SK-N-SH (cell line): ENCODE measurements at regions not wholly inside any gene's neighbourhood (a gene's known extent, or its start where the extent isn't known, plus 50 kb on each side); places are given as distances from the start of the nearest gene placed in this dataset.
"Not testable (repeated sequence)": the region's sequence is repeated elsewhere in the genome, so short reads cannot be mapped to it uniquely, and the experiment has no call there.

Source experiments
- CTCF ChIA-PET: fragments of 300-600, 350-600 bp; formaldehyde crosslinking; extraction: SDS; loops from one replicate; lab custom pipeline; 2021; lab: Yijun Ruan, JAX
- POLR2A ChIA-PET: fragments of 350-600 bp; sonication (Branson Sonifier 250); formaldehyde crosslinking; extraction: SDS; loops from one replicate; lab custom pipeline; 2020; ENCODE audit warnings: antibody characterized with exemption, inconsistent platforms; lab: Yijun Ruan, JAX
- DNase-seq: peaks from one replicate; pipeline ENCODE4 v3.0.0; 2012
- H2AFZ ChIP-seq: fragments of 200-600 bp; sonication (generic); 2 replicates; pipeline ENCODE4 v1.8.1; 2016; ENCODE audit warnings: antibody characterized with exemption, mild to moderate bottlenecking, low read depth
- H3F3A ChIP-seq: fragments of 200-600 bp; sonication (generic); replicated peaks from 2 replicates; pipeline ENCODE3; 2016; ENCODE audit warnings: antibody characterized with exemption, mild to moderate bottlenecking; ENCODE audit not compliant: insufficient read depth
- H3K27ac ChIP-seq, 2 experiments: fragments of 200-500 bp in 1 of 2; fragments of 200-600 bp in 1 of 2; sonication (Bioruptor generic) in 1 of 2; sonication (generic), shearing (Covaris generic) in 1 of 2; 2 replicates each; pipeline versions ENCODE4 v1.5.1 to v1.6.1; 2014 to 2016; ENCODE audit warnings: low read depth in 2 of 2, inconsistent platforms in 1 of 2, low read length in 1 of 2, mild to moderate bottlenecking in 1 of 2, mixed read lengths in 1 of 2
- H3K27me3 ChIP-seq: fragments of 200-600 bp; sonication (generic), shearing (Covaris generic); 2 replicates; pipeline ENCODE4 v1.6.1; 2016; ENCODE audit warnings: mixed run types; ENCODE audit not compliant: insufficient read depth
- H3K36me3 ChIP-seq, 2 experiments: fragments of 200-500 bp in 1 of 2; fragments of 200-600 bp in 1 of 2; sonication (Bioruptor generic) in 1 of 2; sonication (generic) in 1 of 2; replicated peaks in 1 of 2; 2 replicates each; pipeline versions ENCODE3 to v1.5.1; 2014 to 2016; ENCODE audit warnings: low read length in 1 of 2, mild to moderate bottlenecking in 1 of 2; ENCODE audit not compliant: insufficient read depth in 2 of 2, control insufficient read depth in 1 of 2
- H3K4me1 ChIP-seq, 2 experiments: fragments of 200-500 bp in 1 of 2; fragments of 200-600 bp in 1 of 2; sonication (Bioruptor generic) in 1 of 2; sonication (generic), shearing (Covaris generic) in 1 of 2; 2 replicates each; pipeline versions ENCODE4 v1.5.1 to v1.6.1; 2014 to 2016; ENCODE audit warnings: low read depth in 1 of 2, low read length in 1 of 2, mixed run types in 1 of 2; ENCODE audit not compliant: insufficient read depth in 2 of 2, control insufficient read depth in 1 of 2
- H3K4me2 ChIP-seq: fragments of 200-600 bp; sonication (generic), shearing (Covaris generic); 2 replicates; pipeline ENCODE4 v1.6.1; 2017; ENCODE audit warnings: mixed run types
- H3K4me3 ChIP-seq, 2 experiments: fragments of 200-500 bp in 1 of 2; fragments of 200-600 bp in 1 of 2; sonication (Bioruptor generic) in 1 of 2; sonication (generic), shearing (Covaris generic) in 1 of 2; 2 replicates each; pipeline versions ENCODE4 v1.5.1 to v1.8.1; 2014 to 2016; ENCODE audit warnings: low read depth in 2 of 2, inconsistent platforms in 1 of 2, low read length in 1 of 2, mild to moderate bottlenecking in 1 of 2, mixed read lengths in 1 of 2, moderate library complexity in 1 of 2
- H3K79me2 ChIP-seq: fragments of 200-600 bp; sonication (generic); 2 replicates; pipeline ENCODE4 v1.8.1; 2017; ENCODE audit warnings: mild to moderate bottlenecking; ENCODE audit not compliant: insufficient read depth
- H3K9ac ChIP-seq: fragments of 200-600 bp; sonication (generic); 2 replicates; pipeline ENCODE4 v1.6.1; 2017; ENCODE audit warnings: mixed run types
- H3K9me2 ChIP-seq: fragments of 200-600 bp; sonication (generic); 2 replicates; pipeline ENCODE4 v1.6.1; 2017; ENCODE audit warnings: mixed run types
- H3K9me3 ChIP-seq: fragments of 200-600 bp; sonication (generic); 2 replicates; pipeline ENCODE4 v1.6.1; 2017; ENCODE audit warnings: mixed run types, mild to moderate bottlenecking, moderate library complexity
- H4K20me1 ChIP-seq: fragments of 200-600 bp; sonication (generic); 2 replicates; pipeline ENCODE4 v1.6.1; 2017; ENCODE audit warnings: mild to moderate bottlenecking, mixed run types; ENCODE audit not compliant: insufficient read depth
- CHD2 ChIP-seq: fragments of 150-350 bp; IDR thresholded peaks from 2 replicates; pipeline ENCODE4 v1.6.1; 2018; ENCODE audit warnings: low read length; ENCODE audit not compliant: partially characterized antibody
- ELF1 ChIP-seq: IDR thresholded peaks from 2 replicates; pipeline ENCODE4 v1.4.0; 2012
- FOSL2 ChIP-seq: IDR thresholded peaks from 2 replicates; pipeline ENCODE4 v1.4.0; 2012; ENCODE audit warnings: low read depth, mild to moderate bottlenecking, moderate library complexity, borderline replicate concordance
- FOXM1 ChIP-seq: IDR thresholded peaks from 2 replicates; pipeline ENCODE4 v1.4.0; 2012; ENCODE audit warnings: low read depth, mild to moderate bottlenecking
- MAX ChIP-seq: IDR thresholded peaks from 2 replicates; pipeline ENCODE4 v1.4.0; 2012; ENCODE audit warnings: low read depth
- NFIC ChIP-seq: IDR thresholded peaks from 2 replicates; pipeline ENCODE4 v1.4.0; 2012; ENCODE audit warnings: borderline replicate concordance
- PBX3 ChIP-seq: IDR thresholded peaks from 2 replicates; pipeline ENCODE4; 2012
- SMC3 ChIP-seq: IDR thresholded peaks from 2 replicates; pipeline ENCODE4 v1.6.1; 2012; ENCODE audit warnings: low read depth, low read length, improper control_type of control experiment
- TEAD4 ChIP-seq: IDR thresholded peaks from 2 replicates; pipeline ENCODE4 v1.4.0; 2012; ENCODE audit warnings: mild to moderate bottlenecking, borderline replicate concordance; ENCODE audit not compliant: insufficient read depth
- YY1 ChIP-seq: IDR thresholded peaks from 2 replicates; pipeline ENCODE4 v1.4.0; 2012; ENCODE audit warnings: low read depth, mild to moderate bottlenecking
- WGBS: methylation state at CpG from one replicate; pipeline ENCODE4 v1.1.6; 2017; ENCODE audit warnings: low lambda C conversion rate; 5-methylcytosine and 5-hydroxymethylcytosine counted together
- TF ChIP-seq, protein P1 (sequence below): IDR thresholded peaks from 2 replicates; pipeline ENCODE4 v1.6.1; 2012; ENCODE audit warnings: mild to moderate bottlenecking, low read depth, low read length, moderate library complexity
- TF ChIP-seq, protein P2 (sequence below): IDR thresholded peaks from 2 replicates; pipeline ENCODE4 v1.4.0; 2012; ENCODE audit warnings: low read depth, borderline replicate concordance

DNA sequence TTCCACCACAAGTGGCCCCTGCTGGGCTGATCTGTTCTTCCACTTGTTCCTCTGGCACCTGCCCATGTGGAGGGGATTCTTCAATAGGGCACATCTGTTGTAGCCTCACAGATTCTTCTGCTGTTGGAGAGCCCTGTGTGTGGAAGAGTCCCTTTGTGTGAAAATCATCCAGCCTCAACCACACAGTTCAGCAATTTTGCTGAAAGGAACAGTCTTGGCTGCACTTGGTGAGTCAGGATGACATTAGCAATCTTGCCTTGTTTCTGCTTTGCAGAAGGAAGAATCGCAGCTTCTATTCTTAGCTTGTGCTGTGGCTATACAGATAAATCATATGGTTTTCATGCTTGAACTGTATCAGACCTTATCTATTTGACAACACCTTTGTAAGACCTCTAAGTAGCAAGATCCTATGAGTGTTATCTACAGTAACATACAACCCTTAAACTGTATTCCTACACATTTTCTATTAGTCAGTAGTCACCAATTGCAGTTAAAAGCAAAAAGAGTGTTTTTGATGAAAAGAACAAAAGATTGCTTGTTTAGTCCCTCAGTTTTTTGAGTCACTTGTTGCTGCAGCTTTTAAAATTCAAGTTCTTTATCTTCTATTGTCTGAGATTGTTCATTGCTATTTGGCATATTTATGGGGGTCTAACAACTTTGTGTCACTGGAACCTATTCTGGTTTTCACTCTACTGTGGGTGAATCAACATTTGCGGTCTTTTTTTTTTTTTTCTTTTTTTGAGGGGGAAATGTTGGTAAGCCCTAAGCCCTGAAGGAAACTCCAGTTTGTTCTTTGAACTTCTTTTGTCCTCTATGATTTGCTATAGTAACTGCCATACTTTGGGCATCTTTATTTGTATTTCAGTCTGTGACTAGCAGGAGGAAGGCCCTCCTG is 231.6 kb downstream of the TFAP2B start:
- Histone ChIP-seq H3K27me3 (no peaks in the 10 kb centered on the region), H3F3A (no peaks in the 10 kb centered on the region), H3K79me2 (no peaks in the 10 kb centered on the region), H3K4me1 (no peaks in the 10 kb centered on the region; a peak in 1 of 4 replicates), H3K27ac (no peak overlapping the region), H3K4me3 (no peak overlapping the region), H3K4me2 (no peak overlapping the region), H4K20me1 (no peaks in the 10 kb centered on the region), H3K9me3 (no peaks in the 10 kb centered on the region), H3K9ac (no peak overlapping the region), H3K36me3 (no peaks in the 10 kb centered on the region), H3K9me2 (no peaks in the 10 kb centered on the region), H2AFZ (no peak overlapping the region)
- TF ChIP-seq YY1: no peak
- TF ChIP-seq ELF1: no peak
- TF ChIP-seq FOXM1: no peak
- TF ChIP-seq PBX3: no peak
- TF ChIP-seq, protein P1, sequence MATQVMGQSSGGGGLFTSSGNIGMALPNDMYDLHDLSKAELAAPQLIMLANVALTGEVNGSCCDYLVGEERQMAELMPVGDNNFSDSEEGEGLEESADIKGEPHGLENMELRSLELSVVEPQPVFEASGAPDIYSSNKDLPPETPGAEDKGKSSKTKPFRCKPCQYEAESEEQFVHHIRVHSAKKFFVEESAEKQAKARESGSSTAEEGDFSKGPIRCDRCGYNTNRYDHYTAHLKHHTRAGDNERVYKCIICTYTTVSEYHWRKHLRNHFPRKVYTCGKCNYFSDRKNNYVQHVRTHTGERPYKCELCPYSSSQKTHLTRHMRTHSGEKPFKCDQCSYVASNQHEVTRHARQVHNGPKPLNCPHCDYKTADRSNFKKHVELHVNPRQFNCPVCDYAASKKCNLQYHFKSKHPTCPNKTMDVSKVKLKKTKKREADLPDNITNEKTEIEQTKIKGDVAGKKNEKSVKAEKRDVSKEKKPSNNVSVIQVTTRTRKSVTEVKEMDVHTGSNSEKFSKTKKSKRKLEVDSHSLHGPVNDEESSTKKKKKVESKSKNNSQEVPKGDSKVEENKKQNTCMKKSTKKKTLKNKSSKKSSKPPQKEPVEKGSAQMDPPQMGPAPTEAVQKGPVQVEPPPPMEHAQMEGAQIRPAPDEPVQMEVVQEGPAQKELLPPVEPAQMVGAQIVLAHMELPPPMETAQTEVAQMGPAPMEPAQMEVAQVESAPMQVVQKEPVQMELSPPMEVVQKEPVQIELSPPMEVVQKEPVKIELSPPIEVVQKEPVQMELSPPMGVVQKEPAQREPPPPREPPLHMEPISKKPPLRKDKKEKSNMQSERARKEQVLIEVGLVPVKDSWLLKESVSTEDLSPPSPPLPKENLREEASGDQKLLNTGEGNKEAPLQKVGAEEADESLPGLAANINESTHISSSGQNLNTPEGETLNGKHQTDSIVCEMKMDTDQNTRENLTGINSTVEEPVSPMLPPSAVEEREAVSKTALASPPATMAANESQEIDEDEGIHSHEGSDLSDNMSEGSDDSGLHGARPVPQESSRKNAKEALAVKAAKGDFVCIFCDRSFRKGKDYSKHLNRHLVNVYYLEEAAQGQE: no peak
- no peak for TF ChIP-seq FOSL2
- TF ChIP-seq NFIC: no peak
- TF ChIP-seq, protein P2, sequence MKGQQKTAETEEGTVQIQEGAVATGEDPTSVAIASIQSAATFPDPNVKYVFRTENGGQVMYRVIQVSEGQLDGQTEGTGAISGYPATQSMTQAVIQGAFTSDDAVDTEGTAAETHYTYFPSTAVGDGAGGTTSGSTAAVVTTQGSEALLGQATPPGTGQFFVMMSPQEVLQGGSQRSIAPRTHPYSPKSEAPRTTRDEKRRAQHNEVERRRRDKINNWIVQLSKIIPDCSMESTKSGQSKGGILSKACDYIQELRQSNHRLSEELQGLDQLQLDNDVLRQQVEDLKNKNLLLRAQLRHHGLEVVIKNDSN: no peak
- TF ChIP-seq SMC3: no peak
- TF ChIP-seq MAX: no peak
- TF ChIP-seq TEAD4: no peak
- no peak for TF ChIP-seq CHD2
- POLR2A ChIA-PET: no interaction called here
- WGBS: 63% methylated on average over 1 of the region's 2 CpGs
- DNase-seq: no peak
- CTCF ChIA-PET: no interaction called here

- H3K4me1 ChIP-seq, POLR2A ChIA-PET, DNase-seq, H3K4me3 ChIP-seq, CTCF ChIA-PET, H3K36me3 ChIP-seq, H3K79me2 ChIP-seq, H3K27ac ChIP-seq, H3F3A ChIP-seq, H3K9me3 ChIP-seq, H2AFZ ChIP-seq, H3K9me2 ChIP-seq, H3K27me3 ChIP-seq, H3K9ac ChIP-seq, H4K20me1 ChIP-seq, H3K4me2 ChIP-seq: not testable (repeated sequence)
- WGBS: 70% methylated on average over 2 of the region's 2 CpGs
Observed at GRCh38 chr6:51052716-51053115, 234.0 kb downstream of the TFAP2B start.

DNA sequence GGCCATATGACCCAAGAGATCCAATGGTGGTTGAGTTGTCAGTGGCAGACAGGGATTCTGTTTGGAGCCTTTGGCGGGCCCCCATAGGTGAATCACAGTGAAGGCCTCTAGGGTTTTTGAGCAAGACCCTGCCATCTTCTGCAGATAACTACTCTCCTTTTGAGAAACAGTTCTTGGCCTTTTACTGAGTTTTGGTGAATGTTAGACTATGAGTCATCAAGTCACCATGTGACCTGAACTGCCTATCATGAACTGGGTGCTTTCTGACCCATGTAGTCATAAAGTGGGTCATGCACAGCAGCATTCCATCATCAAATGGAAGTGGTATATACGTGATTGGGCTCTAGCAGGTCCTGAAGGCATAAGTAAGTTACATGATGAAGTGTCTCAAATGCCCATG is 236.6 kb downstream of the TFAP2B start:
- H3K36me3 ChIP-seq, H3K9me2 ChIP-seq, H3K9ac ChIP-seq, H2AFZ ChIP-seq, H3K79me2 ChIP-seq, DNase-seq, H3K27ac ChIP-seq, H3K4me1 ChIP-seq, POLR2A ChIA-PET, H3K9me3 ChIP-seq, H4K20me1 ChIP-seq, CTCF ChIA-PET, H3K4me2 ChIP-seq, H3F3A ChIP-seq, H3K4me3 ChIP-seq, H3K27me3 ChIP-seq: not testable (repeated sequence)
- 0% methylated on average over 1 of the region's 2 CpGs for WGBS
